IMR-90 (cell line): ENCODE measurements at regions not wholly inside any gene's neighbourhood (a gene's known extent, or its start where the extent isn't known, plus 50 kb on each side); places are given as distances from the start of the nearest gene placed in this dataset.

Experiments used
- ATAC-seq: fragments of 200-7000 bp; cut with Tn5 transposase; 2 replicates; pipeline ENCODE4 v1.9.1; 2020; ENCODE audit warnings: low read depth, mild to moderate bottlenecking, moderate library complexity
- BruUV-seq: library from RNA; stranded (reverse); fragments of 400-500 nt; replicated peaks from 2 replicates; lab custom pipeline; 2021; lab: Mats Ljungman, UMichigan
- CTCF ChIA-PET: fragments of 300-600 bp; formaldehyde crosslinking; extraction: SDS; loops from one replicate; lab custom pipeline; 2021; ENCODE audit warnings: antibody characterized with exemption; lab: Yijun Ruan, JAX
- POLR2A ChIA-PET: fragments of 300-600 bp; sonication (Branson Sonifier 250); formaldehyde crosslinking; loops from one replicate; lab custom pipeline; 2022; ENCODE audit warnings: antibody characterized with exemption; ENCODE audit not compliant: unreplicated experiment; lab: Charles Lee
- DNase-seq: peaks from one replicate; pipeline ENCODE4 v3.0.0; 2013
- H2AFZ ChIP-seq: replicated peaks from 2 replicates; pipeline ENCODE3; 2013; ENCODE audit warnings: low read length, mild to moderate bottlenecking; ENCODE audit not compliant: poor library complexity
- H2AK5ac ChIP-seq: 2 replicates; pipeline ENCODE4 v1.6.1; 2013; ENCODE audit warnings: low read depth, low read length, inconsistent platforms
- H2AK9ac ChIP-seq: replicated peaks from 2 replicates; pipeline ENCODE3; 2013; ENCODE audit warnings: mild to moderate bottlenecking, low read depth, low read length, moderate library complexity; ENCODE audit not compliant: poor library complexity
- H2BK120ac ChIP-seq: 2 replicates; pipeline ENCODE4 v1.6.1; 2013; ENCODE audit warnings: low read depth, low read length, inconsistent platforms
- H2BK15ac ChIP-seq: 3 replicates; pipeline ENCODE4 v1.6.1; 2013; ENCODE audit warnings: low read depth, low read length, inconsistent platforms
- H2BK20ac ChIP-seq: 2 replicates; pipeline ENCODE4 v1.6.1; 2013; ENCODE audit warnings: low read depth, mild to moderate bottlenecking, inconsistent platforms, low read length, moderate library complexity
- H2BK5ac ChIP-seq: 2 replicates; pipeline ENCODE4 v1.6.1; 2013; ENCODE audit warnings: mild to moderate bottlenecking, low read depth, low read length, inconsistent platforms; ENCODE audit not compliant: poor library complexity, severe bottlenecking
- H3K14ac ChIP-seq: replicated peaks from 2 replicates; pipeline ENCODE4 v1.6.1; 2013; ENCODE audit warnings: low read depth, low read length, inconsistent platforms
- H3K18ac ChIP-seq: 2 replicates; pipeline ENCODE4 v1.6.1; 2013; ENCODE audit warnings: low read depth, low read length, control low read depth
- H3K23ac ChIP-seq: 2 replicates; pipeline ENCODE4 v1.6.1; 2013; ENCODE audit warnings: low read depth, low read length, inconsistent platforms
- H3K27ac ChIP-seq: 2 replicates; pipeline ENCODE4 v1.5.1; 2013; ENCODE audit warnings: mild to moderate bottlenecking, control low read depth, low read length; ENCODE audit not compliant: insufficient read depth
- H3K27me3 ChIP-seq: 2 replicates; pipeline ENCODE4 v1.6.1; 2013; ENCODE audit warnings: low read length; ENCODE audit not compliant: control insufficient read depth, insufficient read depth
- H3K36me3 ChIP-seq: 2 replicates; pipeline ENCODE4 v1.6.1; 2013; ENCODE audit warnings: low read length, mixed read lengths; ENCODE audit not compliant: control insufficient read depth, insufficient read depth
- H3K4ac ChIP-seq: 2 replicates; pipeline ENCODE4 v1.6.1; 2013; ENCODE audit warnings: low read depth, low read length, inconsistent platforms
- H3K4me1 ChIP-seq: 2 replicates; pipeline ENCODE4 v1.6.1; 2013; ENCODE audit warnings: low read length, mixed read lengths; ENCODE audit not compliant: control insufficient read depth, insufficient read depth
- H3K4me2 ChIP-seq: 2 replicates; pipeline ENCODE4 v1.6.1; 2013; ENCODE audit warnings: low read depth, mild to moderate bottlenecking, control low read depth, low read length, moderate library complexity
- H3K4me3 ChIP-seq: 2 replicates; pipeline ENCODE4 v1.5.1; 2013; ENCODE audit warnings: low read depth, mild to moderate bottlenecking, control low read depth, low read length, moderate library complexity; ENCODE audit not compliant: insufficient read depth
- H3K56ac ChIP-seq: 2 replicates; pipeline ENCODE4 v1.6.1; 2013; ENCODE audit warnings: low read length, inconsistent platforms; ENCODE audit not compliant: insufficient read depth; ENCODE audit errors: extremely low read depth
- H3K79me1 ChIP-seq, 2 experiments: 2 replicates each; pipeline ENCODE4 v1.6.1; 2013; ENCODE audit warnings: low read length in 2 of 2, inconsistent platforms in 1 of 2, low read depth in 1 of 2
- H3K9ac ChIP-seq: 2 replicates; pipeline ENCODE4 v1.6.1; 2013; ENCODE audit warnings: low read depth, low read length, control low read depth
- H3K9me1 ChIP-seq: 2 replicates; pipeline ENCODE4 v1.6.1; 2013; ENCODE audit warnings: low read length, inconsistent platforms; ENCODE audit not compliant: insufficient read depth
- H3K9me3 ChIP-seq: 2 replicates; pipeline ENCODE4 v1.6.1; 2013; ENCODE audit warnings: low read length; ENCODE audit not compliant: control insufficient read depth, insufficient read depth
- H4K20me1 ChIP-seq: 2 replicates; pipeline ENCODE4 v1.6.1; 2013; ENCODE audit warnings: low read length, inconsistent platforms; ENCODE audit not compliant: insufficient read depth
- H4K5ac ChIP-seq: 2 replicates; pipeline ENCODE4 v1.6.1; 2013; ENCODE audit warnings: mild to moderate bottlenecking, low read depth, low read length, control low read depth
- H4K8ac ChIP-seq, 2 experiments: 2 replicates each; pipeline ENCODE4 v1.6.1; 2013; ENCODE audit warnings: low read depth in 2 of 2, low read length in 2 of 2, control low read depth in 1 of 2, inconsistent platforms in 1 of 2
- H4K91ac ChIP-seq: 2 replicates; pipeline ENCODE4 v1.6.1; 2013; ENCODE audit warnings: low read depth, low read length, inconsistent platforms; ENCODE audit not compliant: insufficient read depth
- CEBPB ChIP-seq: IDR thresholded peaks from 2 replicates; pipeline ENCODE4 v1.6.1; 2012; ENCODE audit warnings: low read depth, low read length, improper control_type of control experiment
- MAFK ChIP-seq: IDR thresholded peaks from 2 replicates; pipeline ENCODE4 v1.6.1; 2012; ENCODE audit warnings: low read depth, low read length, improper control_type of control experiment
- RCOR1 ChIP-seq: IDR thresholded peaks from 2 replicates; pipeline ENCODE4 v1.6.1; 2012; ENCODE audit warnings: mild to moderate bottlenecking, low read length, improper control_type of control experiment; ENCODE audit not compliant: insufficient replicate concordance
- WGBS, 2 experiments: methylation state at CpG; one replicate each; pipeline versions ENCODE4 v1.1.5 to v1.1.7; 2013; ENCODE audit warnings: missing lambda C conversion rate in 2 of 2; ENCODE audit not compliant: insufficient read length in 1 of 2; ENCODE audit errors: extremely low coverage in 2 of 2; 5-methylcytosine and 5-hydroxymethylcytosine counted together
- dilution Hi-C: fragments of 300-500 bp; cut with HindIII; formaldehyde crosslinking; loops from one replicate; pipeline ENCODE4 v1.14.3; 2018; ENCODE audit warnings: low sequenced_read_pairs; ENCODE audit not compliant: unreplicated experiment
- in situ Hi-C: fragments of 300-500 bp; cut with MboI; formaldehyde crosslinking; loops from 3 replicates; pipeline ENCODE4 v1.14.3; 2019; ENCODE audit warnings: low sequenced_read_pairs, inconsistent platforms, mixed read lengths
- intact Hi-C: fragments of 100-400 bp; cut with micrococcal nuclease; formaldehyde crosslinking; loops from 2 replicates; pipeline ENCODE4 v1.10.0; 2022
- TF ChIP-seq, protein P1 (sequence below): fragments of 150-350 bp; IDR thresholded peaks from 2 replicates; pipeline ENCODE4 v1.6.1; 2016; ENCODE audit warnings: low read depth, mild to moderate bottlenecking, low read length, moderate library complexity, borderline replicate concordance

DNA sequence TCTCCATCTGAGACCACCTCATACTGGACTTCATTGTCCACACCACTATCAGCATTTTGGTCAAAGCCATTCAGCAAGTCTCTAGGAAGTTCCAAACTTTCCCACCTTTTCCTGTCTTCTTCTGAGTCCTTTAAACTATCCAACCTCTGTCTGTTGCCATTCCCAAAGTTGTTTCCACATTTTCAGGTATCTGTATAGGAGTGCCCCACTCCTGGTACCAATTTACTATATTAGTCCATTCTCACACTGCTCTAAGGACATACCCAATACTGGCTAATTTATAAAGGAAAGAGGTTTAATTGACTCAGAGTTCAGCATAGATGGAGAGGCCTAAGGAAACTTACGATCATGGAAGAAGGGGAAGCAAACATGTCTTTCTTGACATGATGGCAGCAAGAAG is 292.2 kb upstream of the ATXN7L3B start:
- H3K4me1 ChIP-seq, result no peaks in the 10 kb centered on the region
- POLR2A ChIA-PET, result no interaction called here

More for the DNA sequence above, 292.2 kb upstream of the ATXN7L3B start:
- H3K27me3 ChIP-seq, result no peaks in the 10 kb centered on the region
- dilution Hi-C loops, result no loop called here
- no peak overlapping the region for H2BK5ac ChIP-seq
- H2BK15ac ChIP-seq, result no peak overlapping the region
- H4K91ac ChIP-seq, result no peak overlapping the region
- WGBS, 2 experiments, result no CpG with 5 or more reads among the region's 1 CpG
- TF ChIP-seq MAFK (no peak), CEBPB (no peak), RCOR1 (no peak)
- TF ChIP-seq, protein P1, sequence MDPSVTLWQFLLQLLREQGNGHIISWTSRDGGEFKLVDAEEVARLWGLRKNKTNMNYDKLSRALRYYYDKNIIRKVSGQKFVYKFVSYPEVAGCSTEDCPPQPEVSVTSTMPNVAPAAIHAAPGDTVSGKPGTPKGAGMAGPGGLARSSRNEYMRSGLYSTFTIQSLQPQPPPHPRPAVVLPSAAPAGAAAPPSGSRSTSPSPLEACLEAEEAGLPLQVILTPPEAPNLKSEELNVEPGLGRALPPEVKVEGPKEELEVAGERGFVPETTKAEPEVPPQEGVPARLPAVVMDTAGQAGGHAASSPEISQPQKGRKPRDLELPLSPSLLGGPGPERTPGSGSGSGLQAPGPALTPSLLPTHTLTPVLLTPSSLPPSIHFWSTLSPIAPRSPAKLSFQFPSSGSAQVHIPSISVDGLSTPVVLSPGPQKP, result no peak
- H3K56ac ChIP-seq, result no peak overlapping the region
- DNase-seq, result no peak
- no peak overlapping the region for H4K8ac ChIP-seq
- H2BK120ac ChIP-seq, result no peak overlapping the region
- H3K4me3 ChIP-seq, result no peak overlapping the region
- H3K23ac ChIP-seq, result no peak overlapping the region
- H2AK5ac ChIP-seq, result no peak overlapping the region
- no peak overlapping the region for H4K5ac ChIP-seq
- no peaks in the 10 kb centered on the region for H3K9me1 ChIP-seq
- CTCF ChIA-PET, result no interaction called here
- in situ Hi-C loops, result no loop called here
- no peak overlapping the region for H3K14ac ChIP-seq
- H3K18ac ChIP-seq, result no peak overlapping the region
- no peak overlapping the region for H2AFZ ChIP-seq
- no peak overlapping the region for H3K4me2 ChIP-seq
- intact Hi-C loops, result no loop called here
- no peak overlapping the region for H2AK9ac ChIP-seq
- H3K9ac ChIP-seq, result no peak overlapping the region
- no peaks in the 10 kb centered on the region for H4K20me1 ChIP-seq
- H2BK20ac ChIP-seq, result no peak overlapping the region
- H3K4ac ChIP-seq, result no peak overlapping the region
- H3K9me3 ChIP-seq, result peaks cover 3% of the 10 kb centered on the region; the same call in 1 of the 2 replicates
- no peak overlapping the region for H3K27ac ChIP-seq
- no peaks in the 10 kb centered on the region for H3K79me1 ChIP-seq
- no peaks in the 10 kb centered on the region for H3K36me3 ChIP-seq
- no peak for ATAC-seq
- no TSS peak for BruUV-seq
